IPS-18c (cell line): ENCODE measurements at regions not wholly inside any gene's neighbourhood (a gene's known extent, or its start where the extent isn't known, plus 50 kb on each side); places are given as distances from the start of the nearest gene placed in this dataset.

Experiments used
- H3K4me3 ChIP-seq: 2 replicates; pipeline ENCODE4 v1.7.0; 2013; ENCODE audit warnings: low read depth, mild to moderate bottlenecking, low read length, moderate library complexity; ENCODE audit not compliant: insufficient read depth
- H3K9me3 ChIP-seq: one replicate; pipeline ENCODE4 v1.6.1; 2013; ENCODE audit warnings: mild to moderate bottlenecking, low read length, moderate library complexity; ENCODE audit not compliant: control insufficient read depth, insufficient read depth

GRCh38 chr13:50678464-50679162 lies 164.9 kb downstream of the DLEU7 start:
- Histone ChIP-seq H3K4me3 (no peak overlapping the region), H3K9me3 (no peaks in the 10 kb centered on the region)

- H3K4me3 ChIP-seq, result no peak overlapping the region
Observed at GRCh38 chr13:50679321-50679720, 164.2 kb downstream of the DLEU7 start.

GRCh38 chr13:50682002-50682401 lies 161.5 kb downstream of the DLEU7 start:
- no peaks in the 10 kb centered on the region for H3K9me3 ChIP-seq
- H3K4me3 ChIP-seq, result no peak overlapping the region

More at GRCh38 chr13:50679321-50679720, 164.2 kb downstream of the DLEU7 start:
- no peaks in the 10 kb centered on the region for H3K9me3 ChIP-seq

GRCh38 chr13:50682966-50683365 lies 160.5 kb downstream of the DLEU7 start:
- no peak overlapping the region for H3K4me3 ChIP-seq

GRCh38 chr13:50684366-50684765 lies 159.1 kb downstream of the DLEU7 start:
- Histone ChIP-seq H3K9me3 (no peaks in the 10 kb centered on the region), H3K4me3 (no peak overlapping the region)

More at GRCh38 chr13:50682966-50683365, 160.5 kb downstream of the DLEU7 start:
- H3K9me3 ChIP-seq, result no peaks in the 10 kb centered on the region

GRCh38 chr13:50685491-50685890 lies 158.0 kb downstream of the DLEU7 start:
- no peaks in the 10 kb centered on the region for H3K9me3 ChIP-seq
- no peak overlapping the region for H3K4me3 ChIP-seq

GRCh38 chr13:50685956-50686355 lies 157.5 kb downstream of the DLEU7 start:
- Histone ChIP-seq H3K9me3 (no peaks in the 10 kb centered on the region), H3K4me3 (no peak overlapping the region)

GRCh38 chr13:50686551-50686950 lies 156.9 kb downstream of the DLEU7 start:
- no peak overlapping the region for H3K4me3 ChIP-seq
- H3K9me3 ChIP-seq, result no peaks in the 10 kb centered on the region

GRCh38 chr13:50687545-50687944 lies 155.9 kb downstream of the DLEU7 start:
- H3K9me3 ChIP-seq, result no peaks in the 10 kb centered on the region
- H3K4me3 ChIP-seq, result no peak overlapping the region

GRCh38 chr13:50690006-50690405 lies 153.5 kb downstream of the DLEU7 start:
- Histone ChIP-seq H3K9me3 (no peaks in the 10 kb centered on the region), H3K4me3 (no peak overlapping the region)

GRCh38 chr13:50691176-50691680 lies 152.3 kb downstream of the DLEU7 start:
- no peaks in the 10 kb centered on the region for H3K9me3 ChIP-seq
- H3K4me3 ChIP-seq, result no peak overlapping the region

GRCh38 chr13:50691681-50692263 lies 151.7 kb downstream of the DLEU7 start:
- Histone ChIP-seq H3K9me3 (no peaks in the 10 kb centered on the region), H3K4me3 (no peak overlapping the region)

GRCh38 chr13:50692396-50692915 lies 151.0 kb downstream of the DLEU7 start:
- Histone ChIP-seq H3K9me3 (no peaks in the 10 kb centered on the region), H3K4me3 (no peak overlapping the region)

GRCh38 chr13:50693727-50694126 lies 149.8 kb downstream of the DLEU7 start:
- Histone ChIP-seq H3K4me3 (no peak overlapping the region), H3K9me3 (no peaks in the 10 kb centered on the region)

- Histone ChIP-seq H3K4me3 (no peak overlapping the region), H3K9me3 (no peaks in the 10 kb centered on the region)
Observed at GRCh38 chr13:50697746-50698539, 145.5 kb downstream of the DLEU7 start.

- Histone ChIP-seq H3K4me3 (no peak overlapping the region), H3K9me3 (no peaks in the 10 kb centered on the region)
Observed at GRCh38 chr13:50699874-50700663, 143.4 kb downstream of the DLEU7 start.
